Endothelial cell of umbilical vein (primary cell): ENCODE measurements at regions not wholly inside any gene's neighbourhood (a gene's known extent, or its start where the extent isn't known, plus 50 kb on each side); places are given as distances from the start of the nearest gene placed in this dataset.

Experiments
- CTCF ChIP-seq, 2 donors: IDR thresholded peaks; 1 replicate in 1 of 2; 2 replicates in 1 of 2; pipeline ENCODE4 v1.5.1; 2011; ENCODE audit warnings: low read length in 2 of 2, mild to moderate bottlenecking in 2 of 2, moderate library complexity in 2 of 2, control low read depth in 1 of 2, inconsistent platforms in 1 of 2, low read depth in 1 of 2; ENCODE audit not compliant: insufficient read depth in 1 of 2; ENCODE audit errors: extremely low read depth in 1 of 2
- EZH2 ChIP-seq: IDR thresholded peaks from 2 replicates; pipeline ENCODE4 v1.6.1; 2012; ENCODE audit warnings: borderline replicate concordance, low read depth, mild to moderate bottlenecking, moderate library complexity, low read length, inconsistent platforms; ENCODE audit not compliant: severe bottlenecking
- FOS ChIP-seq: IDR thresholded peaks from 2 replicates; pipeline ENCODE4 v1.6.1; 2011; ENCODE audit warnings: mild to moderate bottlenecking, low read length, moderate library complexity, borderline replicate concordance; ENCODE audit not compliant: insufficient read depth
- GATA2 ChIP-seq: IDR thresholded peaks from 2 replicates; pipeline ENCODE4 v1.7.0; 2011; ENCODE audit warnings: low read depth, mild to moderate bottlenecking, moderate library complexity, mixed read lengths, low read length; ENCODE audit not compliant: insufficient read length, insufficient read depth
- JUN ChIP-seq: IDR thresholded peaks from 2 replicates; pipeline ENCODE4 v1.6.1; 2011; ENCODE audit warnings: borderline replicate concordance, low read depth; ENCODE audit not compliant: insufficient read length, insufficient read depth
- MAX ChIP-seq: IDR thresholded peaks from 2 replicates; pipeline ENCODE4 v1.6.1; 2011; ENCODE audit not compliant: insufficient read depth, insufficient read length
- MYC ChIP-seq: IDR thresholded peaks from one replicate; pipeline ENCODE4 v1.6.1; 2011; ENCODE audit warnings: mild to moderate bottlenecking, low read depth, low read length
- POLR2A ChIP-seq: IDR thresholded peaks from 2 replicates; pipeline ENCODE4 v1.6.1; 2012; ENCODE audit warnings: low read depth, mild to moderate bottlenecking, control low read depth, low read length
- POLR2AphosphoS5 ChIP-seq: IDR thresholded peaks from 2 replicates; pipeline ENCODE4 v1.6.1; 2012; ENCODE audit warnings: low read depth, mild to moderate bottlenecking, control low read depth, low read length, moderate library complexity; ENCODE audit not compliant: insufficient read depth

GRCh38 chr2:80822999-80823398, 518.4 kb upstream of the LRRTM1 start:
- TF ChIP-seq CTCF (IDR thresholded peaks at IDR 0.05; ENCODE audit: extremely low read depth in 1 of 2, insufficient read depth in 1 of 2, low read depth in 1 of 2, low read length in 2 of 2) (no peak), POLR2AphosphoS5 (no peak), POLR2A (no peak), EZH2 (no peak), MYC (no peak), FOS (no peak), JUN (no peak), GATA2 (no peak), MAX (no peak)
